GM12874 (cell line): ENCODE measurements at regions not wholly inside any gene's neighbourhood (a gene's known extent, or its start where the extent isn't known, plus 50 kb on each side); places are given as distances from the start of the nearest gene placed in this dataset.

Experiments
- CTCF ChIP-seq: IDR thresholded peaks from 2 replicates; pipeline ENCODE4 v1.5.1; 2011; ENCODE audit warnings: low read depth, mild to moderate bottlenecking, control low read depth, low read length, moderate library complexity; ENCODE audit not compliant: insufficient read depth

GRCh38 chr11:128156486-128156885, 430.9 kb downstream of the ETS1 start:
- TF ChIP-seq CTCF, result no peak

- TF ChIP-seq CTCF, result no peak
Observed at GRCh38 chr11:128155590-128155989, 431.8 kb downstream of the ETS1 start.

GRCh38 chr11:128153697-128154048, 433.7 kb downstream of the ETS1 start:
- no peak for TF ChIP-seq CTCF

GRCh38 chr11:128152796-128153696, 434.3 kb downstream of the ETS1 start:
- no peak for TF ChIP-seq CTCF

- no peak for TF ChIP-seq CTCF
Observed at GRCh38 chr11:128151780-128152179, 435.6 kb downstream of the ETS1 start.

GRCh38 chr11:128151338-128151737, 436.0 kb downstream of the ETS1 start:
- TF ChIP-seq CTCF, result no peak

GRCh38 chr11:128148208-128148607, 439.1 kb downstream of the ETS1 start:
- no peak for TF ChIP-seq CTCF
